ENCODE measurements at regions not wholly inside any gene's neighbourhood (a gene's known extent, or its start where the extent isn't known, plus 50 kb on each side); places are given as distances from the start of the nearest gene placed in this dataset.
"Not testable (repeated sequence)": the region's sequence is repeated elsewhere in the genome, so short reads cannot be mapped to it uniquely, and the experiment has no call there.

- Histone ChIP-seq H3K27me3 (replicated peaks; ENCODE audit: insufficient read depth, low read depth, low read length, poor library complexity) (peaks cover 21% of the 10 kb centered on the region), H3K4me1 (ENCODE audit: insufficient read depth, low read length, poor library complexity, severe bottlenecking) (no peaks in the 10 kb centered on the region), H3K36me3 (ENCODE audit: insufficient read depth, low read length, poor library complexity, severe bottlenecking) (no peaks in the 10 kb centered on the region), H3K9me3 (ENCODE audit: low read depth, low read length, poor library complexity, severe bottlenecking) (peaks cover 4% of the 10 kb centered on the region), H3K4me3 (ENCODE audit: low read depth, low read length, poor library complexity, severe bottlenecking) (no peak overlapping the region), H3K27ac (ENCODE audit: low read depth, low read length, poor library complexity, severe bottlenecking) (no peak overlapping the region)
- ChIA-PET CTCF (interaction anchor here (0.5 kb wide), 1 partner anchor 197 kb away, joined by 3 read pairs; no protein-coding TSS in a partner anchor), POLR2A (ENCODE audit: low non-redundant PET) (no interaction called here)
- intact Hi-C loops (cut with micrococcal nuclease; ENCODE audit: unreplicated experiment), result no loop called here
- BruUV-seq (replicated peaks), result no TSS peak
- peak; percentile 37 for DNase-seq (ENCODE audit: low spot score)
- TF ChIP-seq CTCF (conservative IDR thresholded peaks at IDR 0.05; ENCODE audit: low read depth, low read length), result peak; percentile 48
- no peak for TF ChIP-seq EZH2 (IDR thresholded peaks at IDR 0.05; ENCODE audit: borderline replicate concordance, low read depth, low read length, poor library complexity, severe bottlenecking)
These were observed 81.2 kb upstream of the TRPC7 start for GRCh38 chr5:136446565-136446964.

- H3K9me3 ChIP-seq (ENCODE audit: low read depth, low read length, poor library complexity, severe bottlenecking); intact Hi-C loops (cut with micrococcal nuclease; ENCODE audit: unreplicated experiment); BruUV-seq (replicated peaks); H3K4me1 ChIP-seq (ENCODE audit: insufficient read depth, low read length, poor library complexity, severe bottlenecking); POLR2A ChIA-PET (ENCODE audit: low non-redundant PET); H3K36me3 ChIP-seq (ENCODE audit: insufficient read depth, low read length, poor library complexity, severe bottlenecking); H3K27ac ChIP-seq (ENCODE audit: low read depth, low read length, poor library complexity, severe bottlenecking); DNase-seq (ENCODE audit: low spot score); CTCF ChIA-PET; H3K4me3 ChIP-seq (ENCODE audit: low read depth, low read length, poor library complexity, severe bottlenecking): not testable (repeated sequence)
- H3K27me3 ChIP-seq (replicated peaks; ENCODE audit: insufficient read depth, low read depth, low read length, poor library complexity), result peaks cover 24% of the 10 kb centered on the region
These were observed 78.8 kb upstream of the TRPC7 start for GRCh38 chr5:136444099-136444498.

- no peaks in the 10 kb centered on the region for H3K36me3 ChIP-seq (ENCODE audit: insufficient read depth, low read length, poor library complexity, severe bottlenecking)
- no TSS peak for BruUV-seq (replicated peaks)
These were observed 74.0 kb upstream of the TRPC7 start for GRCh38 chr5:136439367-136439766.

More at GRCh38 chr5:136439367-136439766, 74.0 kb upstream of the TRPC7 start:
- Histone ChIP-seq H3K9me3 (ENCODE audit: low read depth, low read length, poor library complexity, severe bottlenecking) (peaks cover 4% of the 10 kb centered on the region), H3K27ac (ENCODE audit: low read depth, low read length, poor library complexity, severe bottlenecking) (no peak overlapping the region), H3K4me3 (ENCODE audit: low read depth, low read length, poor library complexity, severe bottlenecking) (no peak overlapping the region), H3K4me1 (ENCODE audit: insufficient read depth, low read length, poor library complexity, severe bottlenecking) (no peaks in the 10 kb centered on the region), H3K27me3 (replicated peaks; ENCODE audit: insufficient read depth, low read depth, low read length, poor library complexity) (peaks cover 36% of the 10 kb centered on the region)
- ChIA-PET CTCF (no interaction called here), POLR2A (ENCODE audit: low non-redundant PET) (no interaction called here)
- intact Hi-C loops (cut with micrococcal nuclease; ENCODE audit: unreplicated experiment), result no loop called here
- TF ChIP-seq CTCF (conservative IDR thresholded peaks at IDR 0.05; ENCODE audit: low read depth, low read length), result no peak
- no peak for TF ChIP-seq EZH2 (IDR thresholded peaks at IDR 0.05; ENCODE audit: borderline replicate concordance, low read depth, low read length, poor library complexity, severe bottlenecking)
- DNase-seq (ENCODE audit: low spot score), result no peak

Data from A673 (cell line).